ENCODE measurements at regions not wholly inside any gene's neighbourhood (a gene's known extent, or its start where the extent isn't known, plus 50 kb on each side); places are given as distances from the start of the nearest gene placed in this dataset.

DNA sequence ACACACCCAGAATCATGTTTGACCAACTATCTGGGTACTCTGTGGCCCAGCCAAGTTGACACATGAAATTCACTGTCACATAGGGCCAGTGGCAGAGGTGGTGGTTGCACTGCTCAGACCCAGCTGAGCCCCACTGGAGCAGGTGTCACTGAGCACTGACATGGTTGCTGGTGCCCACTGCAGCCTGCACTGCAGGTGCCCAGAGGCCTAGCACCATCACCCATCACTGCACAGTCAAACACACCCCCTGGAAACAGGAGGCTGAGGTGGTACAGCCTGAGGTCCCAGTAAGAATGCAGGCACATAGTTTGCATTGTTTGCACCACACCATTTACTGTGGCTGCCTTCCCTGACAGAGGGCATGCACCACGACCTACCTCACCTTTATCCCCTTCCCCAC is 278.7 kb upstream of the MGAT5 start:
- Histone ChIP-seq H3K27me3 (ENCODE audit: insufficient read depth) (no peaks in the 10 kb centered on the region), H3K4me3 (no peak overlapping the region), H2AFZ (no peak overlapping the region), H3K4me2 (no peak overlapping the region), H3K9me2 (ENCODE audit: insufficient read depth) (no peaks in the 10 kb centered on the region; the same call in 1 of the 2 replicates), H3F3A (replicated peaks; ENCODE audit: low read depth) (no peaks in the 10 kb centered on the region), H3K4me1 (ENCODE audit: insufficient read depth) (peaks cover 8% of the 10 kb centered on the region; the same call in 1 of the 2 replicates), H3K36me3 (ENCODE audit: insufficient read depth) (no peaks in the 10 kb centered on the region), H4K20me1 (replicated peaks; ENCODE audit: insufficient read depth) (no peaks in the 10 kb centered on the region), H3K79me2 (replicated peaks; ENCODE audit: insufficient read depth) (no peaks in the 10 kb centered on the region), H3K27ac (ENCODE audit: low read depth) (no peak overlapping the region)
- TF ChIP-seq ZNF114 (CRISPR knock-in tag; IDR thresholded peaks at IDR 0.05): no peak
- no peak for TF ChIP-seq JUNB (IDR thresholded peaks at IDR 0.05; ENCODE audit: unreplicated experiment)
- TF ChIP-seq STAT1 (IDR thresholded peaks at IDR 0.05; ENCODE audit: unreplicated experiment): no peak
- no peak for TF ChIP-seq EZH2 (IDR thresholded peaks at IDR 0.05; ENCODE audit: low read depth, unreplicated experiment)
- TF ChIP-seq, protein P1, sequence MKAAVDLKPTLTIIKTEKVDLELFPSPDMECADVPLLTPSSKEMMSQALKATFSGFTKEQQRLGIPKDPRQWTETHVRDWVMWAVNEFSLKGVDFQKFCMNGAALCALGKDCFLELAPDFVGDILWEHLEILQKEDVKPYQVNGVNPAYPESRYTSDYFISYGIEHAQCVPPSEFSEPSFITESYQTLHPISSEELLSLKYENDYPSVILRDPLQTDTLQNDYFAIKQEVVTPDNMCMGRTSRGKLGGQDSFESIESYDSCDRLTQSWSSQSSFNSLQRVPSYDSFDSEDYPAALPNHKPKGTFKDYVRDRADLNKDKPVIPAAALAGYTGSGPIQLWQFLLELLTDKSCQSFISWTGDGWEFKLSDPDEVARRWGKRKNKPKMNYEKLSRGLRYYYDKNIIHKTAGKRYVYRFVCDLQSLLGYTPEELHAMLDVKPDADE (IDR thresholded peaks at IDR 0.05): no peak
- no peak for TF ChIP-seq EZH2phosphoT487 (IDR thresholded peaks at IDR 0.05; ENCODE audit: unreplicated experiment)
- Mint-ChIP-seq H3K9me3 (no peaks in the 10 kb centered on the region), H3K4me3 (no peak overlapping the region), H3K36me3 (ENCODE audit: low read depth) (no peaks in the 10 kb centered on the region), H3K27ac (no peak overlapping the region), H3K4me1 (peaks cover 11% of the 10 kb centered on the region), H3K27me3 (ENCODE audit: insufficient read depth, low read depth, poor library complexity) (peaks cover 6% of the 10 kb centered on the region)
- DNase-seq (ENCODE audit: low spot score) (no peak), ATAC-seq (no peak)

DNA sequence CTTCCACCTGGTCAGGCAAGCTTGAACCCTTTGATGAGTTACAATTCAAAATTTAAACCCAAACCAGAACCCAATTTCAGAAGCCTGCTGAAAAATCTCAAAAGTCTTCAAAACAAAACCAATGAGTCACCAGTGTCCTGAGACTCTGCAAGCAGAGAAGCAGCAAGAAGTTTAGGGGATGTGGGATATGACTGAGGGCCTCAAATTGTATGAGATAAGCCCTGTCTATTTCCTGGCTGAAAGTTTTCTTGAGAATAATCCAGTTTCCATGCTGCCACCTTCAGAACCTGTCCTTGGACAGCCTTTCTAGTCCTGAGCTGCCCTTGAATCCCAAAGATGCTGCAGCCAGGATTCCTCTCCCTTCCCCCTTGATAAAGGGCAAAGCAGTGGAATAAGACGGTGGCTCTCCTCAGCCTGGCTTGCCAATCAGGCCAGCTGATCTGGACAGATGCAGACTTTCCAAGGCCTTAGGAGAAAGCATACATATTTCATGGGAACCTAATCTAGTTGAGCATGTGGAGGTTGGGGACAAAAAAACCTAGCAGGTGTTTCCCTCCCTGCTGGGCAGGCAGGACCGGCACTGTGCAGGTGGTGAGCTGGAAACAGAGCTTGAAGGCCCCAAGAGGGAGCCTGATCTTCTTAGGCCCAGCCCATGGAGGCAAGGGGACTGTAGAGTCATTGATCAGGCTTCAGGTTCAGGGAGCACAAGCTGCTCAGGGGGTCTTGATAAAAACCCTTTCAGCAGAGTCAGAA is 278.0 kb upstream of the MGAT5 start:
- Histone ChIP-seq H3K79me2 (replicated peaks; ENCODE audit: insufficient read depth) (no peaks in the 10 kb centered on the region), H3K36me3 (ENCODE audit: insufficient read depth) (no peaks in the 10 kb centered on the region), H3K4me3 (no peak overlapping the region), H3K27ac (ENCODE audit: low read depth) (no peak overlapping the region), H4K20me1 (replicated peaks; ENCODE audit: insufficient read depth) (no peaks in the 10 kb centered on the region), H3K4me1 (ENCODE audit: insufficient read depth) (0 out of 2 replicates have a peak, but pooled peaks cover 5% of the 10 kb centered on the region), H3F3A (replicated peaks; ENCODE audit: low read depth) (no peaks in the 10 kb centered on the region), H3K9me2 (ENCODE audit: insufficient read depth) (no peaks in the 10 kb centered on the region; the same call in 1 of the 2 replicates), H3K4me2 (no peak overlapping the region), H2AFZ (no peak overlapping the region), H3K27me3 (ENCODE audit: insufficient read depth) (no peaks in the 10 kb centered on the region)
- Mint-ChIP-seq H3K4me3 (no peak overlapping the region), H3K36me3 (ENCODE audit: low read depth) (no peaks in the 10 kb centered on the region), H3K27ac (no peak overlapping the region), H3K27me3 (ENCODE audit: insufficient read depth, low read depth, poor library complexity) (peaks cover 6% of the 10 kb centered on the region), H3K9me3 (no peaks in the 10 kb centered on the region), H3K4me1 (peaks cover 5% of the 10 kb centered on the region)
- ATAC-seq (no peak), DNase-seq (ENCODE audit: low spot score) (no peak)
- TF ChIP-seq, protein P2, sequence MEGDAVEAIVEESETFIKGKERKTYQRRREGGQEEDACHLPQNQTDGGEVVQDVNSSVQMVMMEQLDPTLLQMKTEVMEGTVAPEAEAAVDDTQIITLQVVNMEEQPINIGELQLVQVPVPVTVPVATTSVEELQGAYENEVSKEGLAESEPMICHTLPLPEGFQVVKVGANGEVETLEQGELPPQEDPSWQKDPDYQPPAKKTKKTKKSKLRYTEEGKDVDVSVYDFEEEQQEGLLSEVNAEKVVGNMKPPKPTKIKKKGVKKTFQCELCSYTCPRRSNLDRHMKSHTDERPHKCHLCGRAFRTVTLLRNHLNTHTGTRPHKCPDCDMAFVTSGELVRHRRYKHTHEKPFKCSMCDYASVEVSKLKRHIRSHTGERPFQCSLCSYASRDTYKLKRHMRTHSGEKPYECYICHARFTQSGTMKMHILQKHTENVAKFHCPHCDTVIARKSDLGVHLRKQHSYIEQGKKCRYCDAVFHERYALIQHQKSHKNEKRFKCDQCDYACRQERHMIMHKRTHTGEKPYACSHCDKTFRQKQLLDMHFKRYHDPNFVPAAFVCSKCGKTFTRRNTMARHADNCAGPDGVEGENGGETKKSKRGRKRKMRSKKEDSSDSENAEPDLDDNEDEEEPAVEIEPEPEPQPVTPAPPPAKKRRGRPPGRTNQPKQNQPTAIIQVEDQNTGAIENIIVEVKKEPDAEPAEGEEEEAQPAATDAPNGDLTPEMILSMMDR (conservative IDR thresholded peaks at IDR 0.05; ENCODE audit: low read depth in 2 of 2): no peak
- TF ChIP-seq EZH2 (IDR thresholded peaks at IDR 0.05; ENCODE audit: low read depth, unreplicated experiment) (no peak), NANOG (IDR thresholded peaks at IDR 0.05; ENCODE audit: borderline replicate concordance) (no peak), CREB1 (CRISPR knock-in tag; IDR thresholded peaks at IDR 0.05; ENCODE audit: low read depth) (no peak), STAT1 (IDR thresholded peaks at IDR 0.05; ENCODE audit: unreplicated experiment) (no peak), ZNF331 (CRISPR knock-in tag; IDR thresholded peaks at IDR 0.05; ENCODE audit: low read depth) (no peak), EZH2phosphoT487 (IDR thresholded peaks at IDR 0.05; ENCODE audit: unreplicated experiment) (no peak), JUNB (IDR thresholded peaks at IDR 0.05; ENCODE audit: unreplicated experiment) (no peak), ZNF114 (CRISPR knock-in tag; IDR thresholded peaks at IDR 0.05) (no peak)
- TF ChIP-seq, protein P3, sequence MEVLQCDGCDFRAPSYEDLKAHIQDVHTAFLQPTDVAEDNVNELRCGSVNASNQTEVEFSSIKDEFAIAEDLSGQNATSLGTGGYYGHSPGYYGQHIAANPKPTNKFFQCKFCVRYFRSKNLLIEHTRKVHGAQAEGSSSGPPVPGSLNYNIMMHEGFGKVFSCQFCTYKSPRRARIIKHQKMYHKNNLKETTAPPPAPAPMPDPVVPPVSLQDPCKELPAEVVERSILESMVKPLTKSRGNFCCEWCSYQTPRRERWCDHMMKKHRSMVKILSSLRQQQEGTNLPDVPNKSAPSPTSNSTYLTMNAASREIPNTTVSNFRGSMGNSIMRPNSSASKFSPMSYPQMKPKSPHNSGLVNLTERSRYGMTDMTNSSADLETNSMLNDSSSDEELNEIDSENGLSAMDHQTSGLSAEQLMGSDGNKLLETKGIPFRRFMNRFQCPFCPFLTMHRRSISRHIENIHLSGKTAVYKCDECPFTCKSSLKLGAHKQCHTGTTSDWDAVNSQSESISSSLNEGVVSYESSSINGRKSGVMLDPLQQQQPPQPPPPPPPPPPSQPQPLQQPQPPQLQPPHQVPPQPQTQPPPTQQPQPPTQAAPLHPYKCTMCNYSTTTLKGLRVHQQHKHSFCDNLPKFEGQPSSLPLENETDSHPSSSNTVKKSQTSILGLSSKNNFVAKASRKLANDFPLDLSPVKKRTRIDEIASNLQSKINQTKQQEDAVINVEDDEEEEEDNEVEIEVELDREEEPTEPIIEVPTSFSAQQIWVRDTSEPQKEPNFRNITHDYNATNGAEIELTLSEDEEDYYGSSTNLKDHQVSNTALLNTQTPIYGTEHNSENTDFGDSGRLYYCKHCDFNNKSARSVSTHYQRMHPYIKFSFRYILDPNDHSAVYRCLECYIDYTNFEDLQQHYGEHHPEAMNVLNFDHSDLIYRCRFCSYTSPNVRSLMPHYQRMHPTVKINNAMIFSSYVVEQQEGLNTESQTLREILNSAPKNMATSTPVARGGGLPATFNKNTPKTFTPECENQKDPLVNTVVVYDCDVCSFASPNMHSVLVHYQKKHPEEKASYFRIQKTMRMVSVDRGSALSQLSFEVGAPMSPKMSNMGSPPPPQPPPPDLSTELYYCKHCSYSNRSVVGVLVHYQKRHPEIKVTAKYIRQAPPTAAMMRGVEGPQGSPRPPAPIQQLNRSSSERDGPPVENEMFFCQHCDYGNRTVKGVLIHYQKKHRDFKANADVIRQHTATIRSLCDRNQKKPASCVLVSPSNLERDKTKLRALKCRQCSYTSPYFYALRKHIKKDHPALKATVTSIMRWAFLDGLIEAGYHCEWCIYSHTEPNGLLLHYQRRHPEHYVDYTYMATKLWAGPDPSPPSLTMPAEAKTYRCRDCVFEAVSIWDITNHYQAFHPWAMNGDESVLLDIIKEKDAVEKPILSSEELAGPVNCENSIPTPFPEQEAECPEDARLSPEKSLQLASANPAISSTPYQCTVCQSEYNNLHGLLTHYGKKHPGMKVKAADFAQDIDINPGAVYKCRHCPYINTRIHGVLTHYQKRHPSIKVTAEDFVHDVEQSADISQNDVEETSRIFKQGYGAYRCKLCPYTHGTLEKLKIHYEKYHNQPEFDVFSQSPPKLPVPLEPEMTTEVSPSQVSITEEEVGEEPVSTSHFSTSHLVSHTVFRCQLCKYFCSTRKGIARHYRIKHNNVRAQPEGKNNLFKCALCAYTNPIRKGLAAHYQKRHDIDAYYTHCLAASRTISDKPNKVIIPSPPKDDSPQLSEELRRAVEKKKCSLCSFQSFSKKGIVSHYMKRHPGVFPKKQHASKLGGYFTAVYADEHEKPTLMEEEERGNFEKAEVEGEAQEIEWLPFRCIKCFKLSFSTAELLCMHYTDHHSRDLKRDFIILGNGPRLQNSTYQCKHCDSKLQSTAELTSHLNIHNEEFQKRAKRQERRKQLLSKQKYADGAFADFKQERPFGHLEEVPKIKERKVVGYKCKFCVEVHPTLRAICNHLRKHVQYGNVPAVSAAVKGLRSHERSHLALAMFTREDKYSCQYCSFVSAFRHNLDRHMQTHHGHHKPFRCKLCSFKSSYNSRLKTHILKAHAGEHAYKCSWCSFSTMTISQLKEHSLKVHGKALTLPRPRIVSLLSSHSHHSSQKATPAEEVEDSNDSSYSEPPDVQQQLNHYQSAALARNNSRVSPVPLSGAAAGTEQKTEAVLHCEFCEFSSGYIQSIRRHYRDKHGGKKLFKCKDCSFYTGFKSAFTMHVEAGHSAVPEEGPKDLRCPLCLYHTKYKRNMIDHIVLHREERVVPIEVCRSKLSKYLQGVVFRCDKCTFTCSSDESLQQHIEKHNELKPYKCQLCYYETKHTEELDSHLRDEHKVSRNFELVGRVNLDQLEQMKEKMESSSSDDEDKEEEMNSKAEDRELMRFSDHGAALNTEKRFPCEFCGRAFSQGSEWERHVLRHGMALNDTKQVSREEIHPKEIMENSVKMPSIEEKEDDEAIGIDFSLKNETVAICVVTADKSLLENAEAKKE (CRISPR knock-in tag; IDR thresholded peaks at IDR 0.05): no peak

All from GM23338 (cell line).